OCI-LY7 (cell line): ENCODE measurements at regions not wholly inside any gene's neighbourhood (a gene's known extent, or its start where the extent isn't known, plus 50 kb on each side); places are given as distances from the start of the nearest gene placed in this dataset.

Source experiments
- BruUV-seq: library from RNA; stranded (reverse); fragments of 400-500 nt; replicated peaks from 2 replicates; lab custom pipeline; 2021; lab: Mats Ljungman, UMichigan
- CTCF ChIA-PET: fragments of 300-600 bp; sonication (Branson Sonifier 250); formaldehyde crosslinking; loops from one replicate; lab custom pipeline; 2022; ENCODE audit warnings: antibody characterized with exemption; ENCODE audit not compliant: unreplicated experiment; lab: Charles Lee
- POLR2A ChIA-PET: fragments of 300-600 bp; sonication (Branson Sonifier 250); formaldehyde crosslinking; loops from one replicate; lab custom pipeline; 2022; ENCODE audit warnings: antibody characterized with exemption; lab: Charles Lee
- DNase-seq: peaks from one replicate; pipeline ENCODE4 v3.0.0-alpha.2; 2015; ENCODE audit warnings: low spot score
- H2AFZ ChIP-seq: fragments of 200-600 bp; sonication (generic), shearing (Covaris generic); 2 replicates; pipeline ENCODE4 v1.6.1; 2014; ENCODE audit warnings: mild to moderate bottlenecking, antibody characterized with exemption, low read length, moderate library complexity
- H3K27ac ChIP-seq: fragments of 200-600 bp; sonication (generic); 2 replicates; pipeline ENCODE4 v1.5.1; 2014; ENCODE audit warnings: mixed run types, low read depth, mild to moderate bottlenecking, moderate library complexity, low read length, inconsistent platforms; ENCODE audit not compliant: poor library complexity, severe bottlenecking
- H3K36me3 ChIP-seq: fragments of 200-600 bp; sonication (generic); 2 replicates; pipeline ENCODE4 v1.6.1; 2014; ENCODE audit warnings: mild to moderate bottlenecking, antibody characterized with exemption, low read length, moderate library complexity, mixed read lengths; ENCODE audit not compliant: insufficient read depth
- H3K4me1 ChIP-seq: fragments of 200-600 bp; sonication (generic); 2 replicates; pipeline ENCODE4 v1.5.1; 2014; ENCODE audit warnings: mild to moderate bottlenecking, low read length; ENCODE audit not compliant: insufficient read depth, poor library complexity, severe bottlenecking
- H3K4me2 ChIP-seq: fragments of 200-600 bp; sonication (generic); 2 replicates; pipeline ENCODE4 v1.6.1; 2014; ENCODE audit warnings: mild to moderate bottlenecking, low read length
- H3K4me3 ChIP-seq: fragments of 200-600 bp; sonication (generic); 2 replicates; pipeline ENCODE4 v1.5.1; 2014; ENCODE audit warnings: mild to moderate bottlenecking, low read depth, low read length; ENCODE audit not compliant: poor library complexity, severe bottlenecking
- H3K79me2 ChIP-seq: fragments of 200-600 bp; sonication (generic); 2 replicates; pipeline ENCODE4 v1.6.1; 2016; ENCODE audit warnings: low read depth, mild to moderate bottlenecking, low read length, moderate library complexity, mixed read lengths; ENCODE audit not compliant: insufficient read depth
- H3K9me2 ChIP-seq: fragments of 200-600 bp; sonication (generic); 2 replicates; pipeline ENCODE4 v1.6.1; 2016; ENCODE audit warnings: mild to moderate bottlenecking, low read length, mixed read lengths; ENCODE audit not compliant: insufficient read depth
- H3K9me3 ChIP-seq: fragments of 200-600 bp; sonication (generic); 2 replicates; pipeline ENCODE4 v1.6.1; 2014; ENCODE audit warnings: mild to moderate bottlenecking, mixed run types, low read length, mixed read lengths
- H4K20me1 ChIP-seq: fragments of 200-600 bp; sonication (generic); 2 replicates; pipeline ENCODE4 v1.6.1; 2014; ENCODE audit warnings: mild to moderate bottlenecking, antibody characterized with exemption, low read length, moderate library complexity, mixed read lengths; ENCODE audit not compliant: insufficient read depth
- CTCF ChIP-seq: fragments of 200-600 bp; sonication (generic); conservative IDR thresholded peaks from 2 replicates; pipeline ENCODE4 v1.5.1; 2014; ENCODE audit warnings: mild to moderate bottlenecking, antibody characterized with exemption, low read length, moderate library complexity, mixed read lengths
- EZH2phosphoT487 ChIP-seq: fragments of 200-600 bp; sonication (generic); IDR thresholded peaks from 2 replicates; pipeline ENCODE4 v1.6.1; 2018; ENCODE audit warnings: low read depth, borderline replicate concordance, mild to moderate bottlenecking, mixed run types, antibody characterized with exemption, low read length, moderate library complexity, mixed read lengths
- intact Hi-C: fragments of 100-400 bp; cut with micrococcal nuclease; formaldehyde crosslinking; loops from one replicate; pipeline ENCODE4 v1.10.0; 2022; ENCODE audit not compliant: unreplicated experiment

- intact Hi-C loops: no loop called here
- BruUV-seq: no TSS peak
- ChIA-PET POLR2A (interaction anchor here (0.6 kb wide), 1 partner anchor 368 kb away, joined by 3 read pairs; no protein-coding TSS in a partner anchor), CTCF (no interaction called here)
- Histone ChIP-seq H3K79me2 (no peaks in the 10 kb centered on the region), H3K4me1 (no peaks in the 10 kb centered on the region), H3K9me3 (no peaks in the 10 kb centered on the region), H4K20me1 (no peaks in the 10 kb centered on the region), H3K27ac (no peak overlapping the region), H2AFZ (no peak overlapping the region), H3K36me3 (no peaks in the 10 kb centered on the region), H3K9me2 (no peaks in the 10 kb centered on the region), H3K4me3 (no peak overlapping the region), H3K4me2 (no peak overlapping the region)
- TF ChIP-seq EZH2phosphoT487 (no peak), CTCF (no peak)
- DNase-seq: no peak
Measured at GRCh38 chr2:239554766-239555570, 154.1 kb upstream of the HDAC4 start.

- Histone ChIP-seq H3K79me2 (no peaks in the 10 kb centered on the region), H3K4me2 (no peak overlapping the region), H3K36me3 (no peaks in the 10 kb centered on the region), H2AFZ (no peak overlapping the region), H3K9me2 (no peaks in the 10 kb centered on the region), H3K27ac (no peak overlapping the region), H3K4me3 (no peak overlapping the region), H3K9me3 (no peaks in the 10 kb centered on the region), H3K4me1 (no peaks in the 10 kb centered on the region), H4K20me1 (no peaks in the 10 kb centered on the region)
- POLR2A ChIA-PET: no interaction called here
- BruUV-seq: no TSS peak
- CTCF ChIA-PET: no interaction called here
- no peak for TF ChIP-seq CTCF
- no peak for TF ChIP-seq EZH2phosphoT487
- no peak for DNase-seq
- intact Hi-C loops: no loop called here
Measured at GRCh38 chr2:239553376-239554000, 152.7 kb upstream of the HDAC4 start.
